Stimulated activated naive B cell treated with anti-CD40 and anti-IgM and Interleukin-4, amounts not matched to agents 10 μg/mL and 1 μg/mL and 100 μg/mL, for 72 hours (primary cell): ENCODE measurements at regions not wholly inside any gene's neighbourhood (a gene's known extent, or its start where the extent isn't known, plus 50 kb on each side); places are given as distances from the start of the nearest gene placed in this dataset.

Experiments
- ATAC-seq, 2 donors: fragments of 150-1000 bp; cut with Tn5 transposase; replicated peaks; 2 replicates each; pipeline ENCODE4 v1.10.0; 2021; ENCODE audit warnings: moderate library complexity in 1 of 2
- DNase-seq: peaks from one replicate; pipeline ENCODE4 v3.0.0; 2021
- H3K27ac Mint-ChIP-seq: one replicate; pipeline ENCODE4 v1.8.0; 2022; ENCODE audit warnings: mild to moderate bottlenecking, mixed read lengths
- H3K27me3 Mint-ChIP-seq, 2 donors: one replicate each; pipeline ENCODE4 v1.8.0; 2022; ENCODE audit warnings: mixed read lengths in 2 of 2
- H3K36me3 Mint-ChIP-seq, 2 donors: one replicate each; pipeline ENCODE4 v1.8.0; 2022; ENCODE audit warnings: mixed read lengths in 2 of 2, mild to moderate bottlenecking in 1 of 2
- H3K4me1 Mint-ChIP-seq, 2 donors: one replicate each; pipeline ENCODE4 v1.8.0; 2022; ENCODE audit warnings: mixed read lengths in 2 of 2, mild to moderate bottlenecking in 1 of 2
- H3K4me3 Mint-ChIP-seq, 2 donors: one replicate each; pipeline ENCODE4 v1.8.0; 2022; ENCODE audit warnings: mild to moderate bottlenecking in 2 of 2, mixed read lengths in 2 of 2, moderate library complexity in 1 of 2
- H3K9me3 Mint-ChIP-seq, 2 donors: one replicate each; pipeline ENCODE4 v1.8.0; 2022; ENCODE audit warnings: mixed read lengths in 2 of 2, mild to moderate bottlenecking in 1 of 2

DNA sequence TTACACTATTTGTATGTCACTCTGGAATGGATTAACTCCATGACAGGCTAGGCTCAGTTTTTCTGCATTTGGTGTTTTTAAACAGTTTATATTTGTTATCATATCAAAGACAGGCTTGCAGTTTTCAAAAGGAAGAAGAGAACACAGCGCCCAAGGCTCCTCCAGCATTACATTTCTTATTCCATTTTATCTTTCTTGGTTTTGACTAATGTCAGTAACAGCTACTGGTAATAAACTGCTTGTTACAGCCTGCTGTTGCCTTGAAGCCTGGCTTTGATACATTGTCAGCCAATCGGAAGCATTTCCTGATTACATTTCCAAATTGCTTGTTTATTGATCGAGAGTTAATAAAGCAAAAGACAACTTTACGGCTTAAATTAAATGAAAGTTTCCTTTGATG lies 166.0 kb upstream of the MDFIC start:
- DNase-seq (no peak), ATAC-seq (no peak)
- no peaks in the 10 kb centered on the region for H3K9me3 Mint-ChIP-seq
- H3K36me3 Mint-ChIP-seq = no peaks in the 10 kb centered on the region
- H3K4me1 Mint-ChIP-seq = no peaks in the 10 kb centered on the region
- H3K4me3 Mint-ChIP-seq = no peak overlapping the region
- H3K27me3 Mint-ChIP-seq = no peaks in the 10 kb centered on the region
- no peak overlapping the region for H3K27ac Mint-ChIP-seq

DNA sequence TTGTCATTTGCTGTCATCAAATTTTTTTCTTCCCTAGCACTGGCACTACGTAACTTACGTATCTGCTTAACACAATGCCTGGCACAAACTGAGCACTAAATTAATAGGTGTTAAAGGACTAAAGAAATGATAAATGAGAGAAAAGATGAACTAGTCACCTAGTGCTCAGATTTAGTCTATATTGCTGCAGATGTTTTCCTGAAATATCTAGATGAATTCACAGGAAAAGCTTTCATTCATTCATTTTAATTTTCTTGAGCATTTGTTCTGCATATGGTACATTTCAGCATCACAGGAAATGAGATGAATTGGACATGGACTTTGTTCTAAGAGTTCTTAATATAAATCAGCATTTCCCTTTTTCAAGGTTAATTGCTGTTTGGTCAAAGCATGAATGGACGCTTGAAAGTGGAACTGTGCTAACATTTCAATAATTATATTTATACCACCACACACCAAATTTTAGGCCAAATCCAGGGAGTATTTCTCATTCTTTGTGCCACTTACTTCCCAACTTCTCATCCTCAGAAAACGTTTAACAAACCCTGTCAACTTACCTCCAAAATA lies 163.2 kb upstream of the MDFIC start:
- H3K27me3 Mint-ChIP-seq = no peaks in the 10 kb centered on the region
- no peak for ATAC-seq
- no peaks in the 10 kb centered on the region for H3K9me3 Mint-ChIP-seq
- no peak overlapping the region for H3K27ac Mint-ChIP-seq
- no peaks in the 10 kb centered on the region for H3K36me3 Mint-ChIP-seq
- H3K4me1 Mint-ChIP-seq = no peaks in the 10 kb centered on the region
- H3K4me3 Mint-ChIP-seq = no peak overlapping the region
- no peak for DNase-seq

- H3K36me3 Mint-ChIP-seq = no peaks in the 10 kb centered on the region
- H3K4me3 Mint-ChIP-seq = no peak overlapping the region
- DNase-seq (no peak), ATAC-seq (no peak)
- no peaks in the 10 kb centered on the region for H3K27me3 Mint-ChIP-seq
- no peaks in the 10 kb centered on the region for H3K4me1 Mint-ChIP-seq
- no peaks in the 10 kb centered on the region for H3K9me3 Mint-ChIP-seq
- H3K27ac Mint-ChIP-seq = no peak overlapping the region
These were observed 162.4 kb upstream of the MDFIC start for GRCh38 chr7:114759347-114760062.

DNA sequence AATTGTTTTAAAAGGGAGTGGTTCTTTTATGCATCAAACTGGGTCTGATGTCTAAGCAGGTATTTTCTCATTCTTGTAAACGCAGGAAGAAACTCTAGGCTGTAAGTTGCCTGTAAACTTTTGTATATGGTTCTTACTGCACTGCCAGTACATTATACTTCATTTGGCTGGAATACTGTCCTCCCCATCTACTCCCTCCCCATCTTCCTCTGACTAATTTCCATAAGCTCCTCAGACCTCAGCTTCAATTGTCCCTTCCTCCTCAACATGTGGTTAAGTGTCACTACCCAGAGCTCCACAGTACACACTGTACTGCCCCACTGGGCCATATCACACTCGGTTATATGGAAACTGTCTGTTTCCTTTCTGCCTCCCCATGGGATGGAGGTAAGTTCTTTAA lies 161.4 kb upstream of the MDFIC start:
- H3K4me3 Mint-ChIP-seq = no peak overlapping the region
- ATAC-seq = no peak
- no peaks in the 10 kb centered on the region for H3K36me3 Mint-ChIP-seq
- no peak overlapping the region for H3K27ac Mint-ChIP-seq
- no peaks in the 10 kb centered on the region for H3K9me3 Mint-ChIP-seq
- no peak for DNase-seq
- no peaks in the 10 kb centered on the region for H3K27me3 Mint-ChIP-seq
- H3K4me1 Mint-ChIP-seq = no peaks in the 10 kb centered on the region

GRCh38 chr7:114761973-114762372 lies 159.9 kb upstream of the MDFIC start:
- Mint-ChIP-seq H3K4me1 (no peaks in the 10 kb centered on the region), H3K27ac (no peak overlapping the region), H3K36me3 (no peaks in the 10 kb centered on the region), H3K9me3 (no peaks in the 10 kb centered on the region), H3K4me3 (no peak overlapping the region), H3K27me3 (no peaks in the 10 kb centered on the region)
- DNase-seq = no peak
- no peak for ATAC-seq

- Mint-ChIP-seq H3K27me3 (no peaks in the 10 kb centered on the region), H3K9me3 (no peaks in the 10 kb centered on the region), H3K27ac (no peak overlapping the region), H3K36me3 (no peaks in the 10 kb centered on the region), H3K4me1 (no peaks in the 10 kb centered on the region), H3K4me3 (no peak overlapping the region)
- DNase-seq (no peak), ATAC-seq (no peak)
These were observed 156.4 kb upstream of the MDFIC start for GRCh38 chr7:114765331-114766040.

DNA sequence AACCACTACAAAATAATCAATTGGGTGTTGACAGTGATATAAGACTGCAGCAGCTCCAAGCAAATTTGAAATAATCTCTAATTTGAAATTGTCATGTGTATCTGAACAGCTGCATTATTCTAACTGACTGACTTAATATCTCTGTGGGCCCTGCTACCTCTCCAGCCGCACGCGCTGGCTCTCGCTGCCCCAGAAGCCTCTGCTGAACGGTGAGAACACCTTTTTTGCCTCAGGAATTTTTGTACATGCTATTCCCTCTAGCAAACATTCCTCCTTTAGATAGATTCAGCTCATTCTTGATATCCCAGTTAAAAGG lies 155.9 kb upstream of the MDFIC start:
- no peaks in the 10 kb centered on the region for H3K4me1 Mint-ChIP-seq
- H3K27me3 Mint-ChIP-seq = no peaks in the 10 kb centered on the region
- no peak overlapping the region for H3K4me3 Mint-ChIP-seq

DNA sequence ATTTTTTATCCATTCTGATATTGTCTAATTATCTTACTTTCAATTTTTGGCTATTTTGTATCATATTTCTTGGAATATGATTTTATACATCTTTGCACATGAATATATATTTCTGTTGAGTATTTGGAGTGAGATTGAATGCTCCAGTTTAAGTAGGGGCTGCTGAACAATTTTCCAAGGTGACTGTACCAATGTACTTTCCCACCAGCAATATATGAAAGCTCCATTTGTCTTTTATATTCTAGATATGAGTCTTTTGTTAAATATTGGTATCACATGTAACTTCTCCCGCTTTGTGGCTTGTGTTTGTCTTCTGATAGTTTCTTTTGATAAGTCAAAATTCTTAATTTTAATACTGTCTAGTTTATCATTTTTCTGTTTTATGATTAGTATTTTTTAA lies 144.6 kb upstream of the MDFIC start:
- H3K27ac Mint-ChIP-seq = no peak overlapping the region
- DNase-seq (no peak), ATAC-seq (no peak)
- H3K9me3 Mint-ChIP-seq = no peaks in the 10 kb centered on the region
- no peaks in the 10 kb centered on the region for H3K27me3 Mint-ChIP-seq
- no peak overlapping the region for H3K4me3 Mint-ChIP-seq
- H3K36me3 Mint-ChIP-seq = no peaks in the 10 kb centered on the region
- no peaks in the 10 kb centered on the region for H3K4me1 Mint-ChIP-seq

More for the DNA sequence above, 155.9 kb upstream of the MDFIC start:
- Mint-ChIP-seq H3K27ac (no peak overlapping the region), H3K9me3 (no peaks in the 10 kb centered on the region), H3K36me3 (no peaks in the 10 kb centered on the region)
- ATAC-seq = no peak
- DNase-seq = no peak

- no peak overlapping the region for H3K4me3 Mint-ChIP-seq
- no peak overlapping the region for H3K27ac Mint-ChIP-seq
- H3K9me3 Mint-ChIP-seq = peaks cover 0 to 4% of the 10 kb centered on the region in 2 donors
These were observed 138.4 kb upstream of the MDFIC start for GRCh38 chr7:114783508-114783907.

DNA sequence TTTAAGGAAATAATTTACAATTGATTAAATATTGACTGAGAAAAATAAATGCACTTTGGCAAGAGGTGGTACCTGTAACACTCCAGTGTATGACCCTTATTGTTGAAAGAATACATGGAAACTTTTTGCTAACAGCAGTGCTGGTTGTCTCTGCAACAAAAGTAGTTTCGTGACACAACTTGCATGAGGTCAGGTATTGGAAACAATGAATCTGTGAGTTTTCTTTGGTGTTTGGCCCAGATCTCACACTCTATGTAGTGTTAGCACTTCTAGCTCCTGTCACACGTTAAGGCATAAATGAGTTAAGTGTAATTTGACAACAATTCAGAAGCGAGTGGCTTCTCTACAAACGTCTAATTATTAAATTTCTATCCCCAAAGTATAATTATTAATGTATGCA lies 137.7 kb upstream of the MDFIC start:
- Mint-ChIP-seq H3K9me3 (peaks cover 0 to 4% of the 10 kb centered on the region in 2 donors), H3K36me3 (no peaks in the 10 kb centered on the region), H3K27ac (no peak overlapping the region), H3K4me3 (no peak overlapping the region), H3K4me1 (no peaks in the 10 kb centered on the region), H3K27me3 (no peaks in the 10 kb centered on the region)
- DNase-seq = no peak
- ATAC-seq = no peak

More at GRCh38 chr7:114783508-114783907, 138.4 kb upstream of the MDFIC start:
- Mint-ChIP-seq H3K27me3 (no peaks in the 10 kb centered on the region), H3K36me3 (no peaks in the 10 kb centered on the region), H3K4me1 (no peaks in the 10 kb centered on the region)
- no peak for DNase-seq
- no peak for ATAC-seq

DNA sequence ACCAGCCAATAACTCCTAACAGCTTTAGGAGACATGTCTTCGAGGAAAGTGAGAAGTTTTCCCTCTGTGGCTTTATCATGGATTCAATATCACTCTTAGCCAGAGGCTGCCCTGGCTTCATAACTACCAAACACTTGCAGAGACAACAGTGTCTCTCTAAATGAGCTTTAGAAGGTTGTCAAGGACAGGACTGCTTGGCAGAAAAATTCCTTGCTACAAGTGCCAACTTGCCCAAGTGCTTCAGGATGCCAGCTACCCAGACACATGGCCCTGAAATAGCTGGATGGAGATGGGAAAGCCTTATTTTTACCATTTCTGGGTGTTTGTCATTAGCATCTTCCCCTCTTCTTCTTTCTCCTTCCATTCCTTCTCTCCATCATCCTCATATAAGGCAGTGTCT lies 137.1 kb upstream of the MDFIC start:
- no peak for DNase-seq
- Mint-ChIP-seq H3K27me3 (no peaks in the 10 kb centered on the region), H3K36me3 (no peaks in the 10 kb centered on the region), H3K27ac (no peak overlapping the region), H3K4me1 (no peaks in the 10 kb centered on the region), H3K9me3 (peaks cover 0 to 4% of the 10 kb centered on the region in 2 donors), H3K4me3 (no peak overlapping the region)
- no peak for ATAC-seq

- Mint-ChIP-seq H3K36me3 (no peaks in the 10 kb centered on the region), H3K27ac (no peak overlapping the region), H3K4me1 (no peaks in the 10 kb centered on the region), H3K27me3 (no peaks in the 10 kb centered on the region), H3K9me3 (peaks cover 0 to 4% of the 10 kb centered on the region in 2 donors), H3K4me3 (no peak overlapping the region)
- DNase-seq (no peak), ATAC-seq (no peak)
These were observed 136.4 kb upstream of the MDFIC start for GRCh38 chr7:114785496-114785895.

GRCh38 chr7:114786455-114786854 lies 135.4 kb upstream of the MDFIC start:
- Mint-ChIP-seq H3K27ac (no peak overlapping the region), H3K4me1 (no peaks in the 10 kb centered on the region), H3K9me3 (peaks cover 0 to 4% of the 10 kb centered on the region in 2 donors), H3K4me3 (no peak overlapping the region), H3K27me3 (no peaks in the 10 kb centered on the region), H3K36me3 (no peaks in the 10 kb centered on the region)
- DNase-seq (no peak), ATAC-seq (no peak)

DNA sequence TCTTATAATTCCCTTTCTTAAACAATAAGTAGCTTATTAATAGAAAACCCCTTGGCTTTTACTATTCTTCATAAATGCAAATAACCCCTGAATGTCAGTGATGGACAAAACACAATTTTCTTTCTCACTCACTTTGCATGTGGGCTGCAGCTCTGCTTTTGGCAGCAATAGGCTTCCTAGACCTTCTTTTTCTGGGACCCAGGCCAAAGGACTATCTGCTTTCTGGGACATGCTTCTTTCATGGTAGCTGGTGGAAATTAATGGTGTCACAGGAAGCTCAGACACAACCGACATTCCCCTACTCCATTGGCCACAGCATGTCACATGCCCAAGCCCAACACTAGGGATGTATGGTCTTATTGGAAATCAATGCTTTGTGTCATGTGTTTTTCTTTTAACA lies 134.3 kb upstream of the MDFIC start:
- H3K27me3 Mint-ChIP-seq = no peaks in the 10 kb centered on the region
- no peaks in the 10 kb centered on the region for H3K36me3 Mint-ChIP-seq
- H3K9me3 Mint-ChIP-seq = peaks cover 0 to 4% of the 10 kb centered on the region in 2 donors
- ATAC-seq (no peak), DNase-seq (no peak)
- H3K4me1 Mint-ChIP-seq = no peaks in the 10 kb centered on the region
- no peak overlapping the region for H3K4me3 Mint-ChIP-seq
- no peak overlapping the region for H3K27ac Mint-ChIP-seq

DNA sequence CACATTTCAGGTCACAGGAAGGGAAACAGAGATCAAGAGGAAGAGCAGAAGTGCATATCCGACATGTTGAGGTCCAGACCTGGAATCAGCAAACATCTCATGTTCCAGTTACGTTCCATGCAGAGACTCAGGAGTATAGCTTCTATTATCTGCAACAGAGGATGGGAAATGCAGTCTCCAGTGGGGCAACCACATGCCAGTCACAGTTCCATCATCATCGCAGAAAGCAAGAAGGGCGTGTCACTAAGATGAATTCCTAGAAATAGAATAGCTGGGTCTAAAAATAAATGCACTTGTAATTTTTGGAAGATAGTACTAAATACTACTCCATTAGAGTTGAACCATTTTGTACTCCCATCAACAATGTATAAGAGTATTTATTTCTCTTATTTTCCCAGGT lies 133.2 kb upstream of the MDFIC start:
- no peaks in the 10 kb centered on the region for H3K36me3 Mint-ChIP-seq
- ATAC-seq (no peak), DNase-seq (no peak)
- no peaks in the 10 kb centered on the region for H3K4me1 Mint-ChIP-seq
- H3K4me3 Mint-ChIP-seq = no peak overlapping the region
- H3K27ac Mint-ChIP-seq = no peak overlapping the region
- H3K9me3 Mint-ChIP-seq = peaks cover 0 to 2% of the 10 kb centered on the region in 2 donors
- H3K27me3 Mint-ChIP-seq = no peaks in the 10 kb centered on the region
